AG20443 (cell line): ENCODE measurements at regions not wholly inside any gene's neighbourhood (a gene's known extent, or its start where the extent isn't known, plus 50 kb on each side); places are given as distances from the start of the nearest gene placed in this dataset.
A peak's percentile ranks its signal among the peaks of the same experiment; 100 is the strongest.
"Not testable (repeated sequence)": the region's sequence is repeated elsewhere in the genome, so short reads cannot be mapped to it uniquely, and the experiment has no call there.

Source experiments
- DNase-seq: peaks from one replicate; pipeline ENCODE4 v3.0.0; 2012; ENCODE audit warnings: low spot score, mixed read lengths

DNA sequence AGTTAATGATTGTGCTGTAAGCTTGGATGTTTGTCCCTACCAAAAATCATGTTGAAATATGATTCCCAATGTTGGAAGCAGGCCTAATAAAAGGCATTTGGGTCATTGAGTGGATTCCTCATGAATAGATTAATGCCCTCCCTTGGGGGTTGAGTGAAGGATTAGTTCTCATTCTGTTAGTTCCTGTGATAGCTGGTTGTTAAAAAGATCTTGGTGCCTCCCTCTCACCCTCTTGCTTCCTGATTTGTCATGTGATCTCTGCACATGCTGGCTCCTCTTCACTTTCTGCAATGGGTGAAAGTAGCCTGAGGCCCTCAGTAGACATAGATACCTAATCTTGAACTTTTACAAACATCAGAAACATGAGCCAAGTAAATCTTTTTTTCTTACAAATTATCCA lies 115.6 kb upstream of the HCRTR2 start:
- no peak for DNase-seq

DNA sequence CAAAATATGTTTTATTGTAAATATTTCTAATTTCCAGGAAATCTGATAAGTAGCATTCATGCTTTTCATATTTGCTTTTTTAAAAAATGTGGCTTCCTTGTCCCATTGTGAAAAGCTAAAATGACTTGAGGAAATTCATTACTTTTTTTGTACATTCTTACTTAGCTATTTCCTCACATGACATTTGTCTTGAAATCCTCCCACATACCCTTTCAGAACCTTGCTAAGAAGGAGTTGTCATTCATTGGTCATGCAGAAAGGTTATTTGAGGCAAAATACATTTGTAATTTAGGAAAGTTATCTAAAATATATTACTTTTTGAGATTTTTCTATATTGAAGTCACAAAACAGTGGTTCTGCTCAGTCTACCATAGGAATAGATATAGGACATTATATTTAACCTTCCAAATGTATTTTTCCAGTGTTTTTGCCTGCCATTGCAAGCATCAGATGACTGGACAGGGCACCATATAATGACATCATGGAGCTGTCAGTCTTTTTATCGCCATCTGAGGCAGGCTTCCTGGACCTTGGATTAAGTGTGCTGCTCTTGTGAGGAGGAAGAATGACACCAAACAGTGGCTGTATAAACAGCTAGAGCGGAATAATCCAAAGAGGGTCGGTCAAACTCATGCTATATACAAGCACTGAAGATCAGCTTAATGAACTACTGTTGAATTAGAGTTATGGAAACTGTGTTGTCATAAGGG lies 109.4 kb upstream of the HCRTR2 start:
- no peak for DNase-seq

DNA sequence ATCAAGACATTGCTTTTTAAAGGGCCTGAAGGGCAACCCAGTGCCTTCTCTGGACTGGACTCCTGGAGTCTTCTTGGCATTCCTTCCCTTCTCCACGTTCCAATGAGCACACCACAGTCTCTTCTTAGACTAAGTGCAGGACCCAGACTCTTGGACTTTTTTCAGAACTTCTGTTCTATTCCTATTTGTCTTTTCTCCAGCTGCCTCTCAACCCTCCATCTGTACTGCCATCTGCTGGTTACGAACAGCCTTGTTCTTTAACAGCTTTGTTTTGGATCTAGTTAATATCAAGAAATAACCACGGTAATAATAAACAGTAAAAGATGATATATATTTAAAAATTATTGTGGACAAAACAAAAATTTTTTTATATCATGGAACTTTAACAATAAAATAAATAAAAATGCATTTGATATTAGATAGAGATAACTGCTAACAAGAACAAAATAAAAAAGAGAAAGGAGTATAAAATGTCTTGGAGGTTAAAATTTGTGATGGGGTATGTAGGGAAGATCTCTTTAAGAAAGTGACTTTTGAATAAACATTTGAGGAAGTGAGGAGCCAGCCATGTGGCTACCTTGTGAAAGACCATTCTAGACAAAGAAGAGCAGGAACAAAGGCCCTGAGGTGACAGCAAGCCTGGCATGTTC lies 105.1 kb upstream of the HCRTR2 start:
- DNase-seq: peak; percentile 45

DNA sequence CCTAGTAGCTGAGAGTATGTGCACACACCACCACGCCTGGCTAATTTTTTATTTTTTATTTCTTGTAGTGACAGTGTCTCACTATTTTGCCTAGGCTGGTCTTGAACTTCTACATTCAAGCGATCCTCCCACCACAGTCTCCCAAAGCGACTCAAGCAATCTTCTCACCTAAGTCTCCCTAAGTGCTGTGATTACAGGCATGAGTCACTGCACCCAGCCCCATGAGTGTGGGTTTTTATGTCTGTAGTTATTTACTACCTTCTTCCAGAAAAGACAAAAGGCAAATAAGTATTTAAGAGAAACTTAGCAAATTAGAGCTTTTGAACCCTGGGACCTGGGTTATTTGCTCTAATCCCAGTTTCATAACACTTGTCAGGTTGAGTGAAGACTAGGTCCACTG lies 92.3 kb upstream of the HCRTR2 start:
- DNase-seq: no peak

DNA sequence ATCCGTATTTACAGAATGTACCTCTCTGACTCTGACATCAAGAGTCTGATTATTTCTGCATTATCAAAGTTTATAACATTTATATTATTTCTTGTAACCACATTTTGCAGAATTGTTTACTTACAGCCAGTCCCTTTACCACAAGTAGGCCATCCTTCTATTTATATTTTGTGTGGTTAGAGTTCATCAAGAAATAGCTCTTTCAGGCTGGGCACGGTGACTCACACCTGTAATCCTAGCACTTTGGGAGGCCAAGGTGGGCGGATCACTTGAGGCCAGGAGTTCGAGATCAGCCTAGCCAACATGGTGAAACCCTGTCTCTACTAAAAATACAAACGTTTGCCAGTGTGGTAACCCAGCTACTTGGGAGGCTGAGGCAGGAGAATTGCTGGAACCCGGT lies 86.3 kb upstream of the HCRTR2 start:
- DNase-seq: not testable (repeated sequence)

DNA sequence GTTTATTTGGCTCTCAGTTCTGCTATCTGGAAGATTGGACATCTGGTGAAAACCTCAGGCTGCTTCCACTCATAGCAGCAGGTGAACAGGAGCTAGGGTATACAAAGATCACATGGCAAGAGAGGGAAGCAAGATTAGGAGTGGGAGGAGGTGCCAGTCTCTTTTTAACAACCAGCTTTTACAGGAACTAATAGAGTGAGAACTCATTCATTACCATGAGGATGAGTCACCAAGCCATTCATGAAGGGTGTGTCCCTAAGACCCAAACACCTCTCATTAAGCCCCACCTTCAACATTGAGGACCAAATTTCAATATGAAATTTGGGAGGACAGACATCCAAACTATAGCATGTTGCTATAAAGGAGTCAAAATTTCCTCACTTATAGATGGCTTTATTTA lies 85.4 kb upstream of the HCRTR2 start:
- DNase-seq: no peak

DNA sequence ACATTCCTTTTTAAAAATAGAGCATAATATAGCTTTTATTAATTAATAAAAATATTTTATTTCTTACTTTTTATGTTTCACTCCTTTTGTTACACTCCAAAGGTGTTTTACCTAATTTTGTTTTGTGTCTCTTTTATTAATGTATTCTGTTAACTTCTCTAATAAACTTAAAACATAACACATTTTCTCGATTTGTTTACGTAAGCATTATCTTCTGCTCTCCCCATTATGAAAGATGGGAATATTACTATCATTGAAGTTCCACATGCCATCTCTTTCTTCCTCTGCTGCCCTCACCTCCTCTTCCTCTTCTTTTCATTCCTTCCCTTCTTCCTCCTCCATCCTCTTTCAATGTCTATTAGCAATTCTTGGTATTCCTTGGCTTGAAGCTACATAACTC lies 85.0 kb upstream of the HCRTR2 start:
- no peak for DNase-seq

DNA sequence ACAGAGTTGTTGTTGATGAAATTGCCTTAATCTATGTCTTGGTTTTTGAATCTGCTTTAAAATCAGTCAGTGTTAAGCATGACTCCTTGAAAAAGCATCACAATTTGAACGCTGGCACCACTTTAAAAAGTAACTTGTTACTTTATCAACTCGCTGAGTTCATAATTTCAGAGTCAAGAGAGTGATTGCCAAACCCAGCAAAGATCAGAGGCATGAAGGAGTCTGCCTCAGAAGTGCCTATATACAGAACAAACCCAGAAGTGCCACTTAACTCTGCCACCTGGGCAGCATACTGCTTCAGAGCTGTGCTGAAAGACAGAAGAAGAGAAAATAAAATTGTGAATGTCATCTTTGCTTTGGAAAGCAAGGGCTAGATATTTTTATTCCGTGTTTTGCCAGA lies 73.6 kb upstream of the HCRTR2 start:
- no peak for DNase-seq

DNA sequence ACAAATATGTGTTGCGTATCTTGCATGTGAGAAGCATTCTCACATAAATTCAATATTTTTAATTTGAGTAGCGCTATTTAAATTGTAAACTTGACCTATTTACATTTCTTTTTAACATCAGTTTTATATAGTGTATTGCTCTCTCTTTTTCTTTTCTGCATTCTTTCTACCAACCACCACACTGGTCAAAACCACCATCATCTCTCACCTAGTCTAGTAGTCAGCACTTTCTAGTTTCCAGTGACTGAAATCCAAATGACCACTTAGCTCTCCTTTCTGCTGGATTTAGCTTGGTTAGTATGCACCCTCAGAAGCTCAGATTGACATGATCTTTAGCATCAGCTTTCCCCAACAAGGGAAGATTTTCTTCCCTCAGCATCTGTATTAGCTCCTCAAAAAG lies 73.2 kb upstream of the HCRTR2 start:
- no peak for DNase-seq

DNA sequence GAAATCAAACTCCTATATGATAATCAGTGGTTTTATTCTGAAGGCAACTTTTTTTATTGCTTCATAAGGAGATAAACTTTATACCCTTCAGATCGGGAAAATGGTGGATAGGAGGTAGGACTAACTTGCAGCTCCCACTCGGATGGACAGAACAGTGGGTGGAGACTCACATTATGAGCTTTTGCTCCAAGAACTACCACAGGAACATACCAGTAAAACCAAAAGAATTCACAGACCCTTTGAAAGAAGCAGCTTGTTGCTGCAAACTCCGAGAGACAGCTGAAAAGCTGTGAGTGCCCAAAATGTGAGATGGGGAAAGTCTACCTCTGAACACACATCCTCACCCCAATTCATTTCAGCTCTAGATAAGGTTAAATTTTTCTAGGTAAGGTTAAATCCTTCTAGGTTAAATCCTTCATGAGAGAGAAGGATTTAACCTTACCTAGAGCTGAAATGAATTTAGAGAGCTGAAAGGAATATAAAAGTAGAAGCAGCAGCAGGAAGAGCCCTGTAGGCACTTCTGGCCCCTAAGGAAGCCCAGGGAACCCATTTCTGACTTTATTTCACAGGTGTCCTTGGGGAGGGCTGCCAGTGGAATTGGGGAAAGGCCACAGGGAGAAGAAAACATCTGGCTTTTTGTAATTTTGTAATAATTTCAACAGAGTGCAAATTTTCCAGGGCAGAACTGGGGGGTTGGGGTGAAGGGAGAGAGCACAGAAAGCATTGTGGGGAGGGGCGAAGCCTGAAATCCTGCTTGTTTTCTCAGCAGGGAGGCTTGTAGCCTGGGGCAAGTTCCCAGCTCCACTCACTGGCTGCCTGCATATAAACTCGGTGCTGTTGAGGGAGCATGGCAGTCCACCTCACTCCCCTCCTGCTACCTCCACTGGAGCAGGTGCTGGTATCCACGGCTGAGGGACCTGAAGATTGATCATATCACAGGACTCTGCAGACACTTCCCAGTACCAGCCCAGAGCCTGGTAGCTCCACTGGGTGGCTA lies 65.9 kb upstream of the HCRTR2 start:
- no peak for DNase-seq

DNA sequence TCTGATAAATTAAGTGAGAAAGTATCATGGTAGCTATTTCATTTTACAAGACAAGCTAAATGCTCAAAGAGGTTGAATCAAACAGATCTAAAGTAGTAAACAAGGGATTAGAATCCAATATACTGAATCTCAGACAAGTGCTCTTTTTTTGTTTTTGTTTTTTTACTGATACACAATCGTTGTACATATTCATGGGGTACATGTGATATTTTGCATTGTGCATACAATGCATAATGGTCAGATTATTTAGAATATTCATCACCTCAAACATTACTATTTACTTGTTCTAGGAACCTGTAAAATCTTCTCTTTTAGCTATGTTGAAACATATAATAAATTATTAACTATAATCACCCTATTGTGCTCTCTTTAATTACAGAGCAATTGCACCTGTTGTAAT lies 57.0 kb upstream of the HCRTR2 start:
- no peak for DNase-seq

DNA sequence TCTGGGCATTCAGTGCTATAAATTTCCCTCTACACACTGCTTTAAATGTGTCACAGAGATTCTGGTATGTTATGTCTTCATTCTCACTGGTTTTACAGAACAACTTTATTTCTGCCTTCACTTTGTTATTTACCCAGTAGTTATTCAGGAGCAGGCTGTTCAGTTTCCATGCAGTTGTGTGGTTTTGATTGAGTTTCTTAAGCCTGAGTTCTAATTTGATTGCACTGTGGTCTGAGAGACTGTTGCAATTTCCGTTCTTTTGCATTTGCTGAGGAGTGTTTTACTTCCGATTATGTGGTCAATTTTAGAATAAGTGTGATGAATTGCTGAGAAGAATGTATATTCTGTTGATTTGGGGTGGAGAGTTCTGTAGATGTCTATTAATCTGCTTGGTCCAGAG lies 50.1 kb upstream of the HCRTR2 start:
- DNase-seq: not testable (repeated sequence)
